ENCODE measurements at regions not wholly inside any gene's neighbourhood (a gene's known extent, or its start where the extent isn't known, plus 50 kb on each side); places are given as distances from the start of the nearest gene placed in this dataset.

DNA sequence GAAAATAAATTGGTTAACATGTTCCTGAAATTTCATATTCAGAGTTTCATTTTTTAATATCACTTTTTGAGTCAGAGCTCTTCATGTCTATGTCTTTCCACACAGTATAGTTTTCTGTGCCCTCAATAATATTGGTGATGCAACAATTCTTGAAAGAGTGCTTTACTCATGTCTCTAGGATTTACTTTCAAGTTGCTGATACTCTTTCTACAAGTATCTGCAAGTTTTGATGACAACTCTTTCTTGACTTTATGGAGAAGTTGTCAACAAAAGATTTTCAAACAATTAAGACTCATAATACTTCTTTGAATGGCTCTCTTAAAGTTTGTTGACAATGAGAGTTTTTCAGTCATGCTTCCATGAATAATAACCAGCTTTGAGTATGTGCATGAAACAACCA, 561.7 kb downstream of the DIAPH3 start:
- DNase-seq = no peak

DNA sequence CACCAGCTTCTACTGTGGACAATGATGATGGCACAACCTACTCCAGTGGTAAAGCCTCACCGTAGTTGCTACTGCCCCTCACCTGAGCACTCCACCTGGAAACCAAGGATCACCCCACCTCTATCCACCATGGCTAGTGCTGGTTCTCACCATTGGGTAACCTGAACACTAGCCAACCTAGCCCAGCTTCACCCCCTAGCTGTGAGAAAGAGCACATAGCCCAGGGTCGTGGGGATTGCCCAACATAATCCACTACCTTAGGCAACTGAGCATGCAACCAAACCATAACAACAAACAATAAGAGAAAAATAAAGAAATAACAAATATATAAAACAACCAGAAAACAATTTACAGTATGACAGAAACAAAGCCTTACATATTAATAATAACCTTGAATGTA, 560.1 kb downstream of the DIAPH3 start:
- DNase-seq = no peak

GRCh38 chr13:59607172-59607571, 556.6 kb downstream of the DIAPH3 start:
- DNase-seq = no peak

GRCh38 chr13:59607780-59608233, 555.9 kb downstream of the DIAPH3 start:
- DNase-seq = no peak

- DNase-seq = no peak
Observed at GRCh38 chr13:59609421-59609820, 554.3 kb downstream of the DIAPH3 start.
